HCT116 (cell line): ENCODE measurements at regions not wholly inside any gene's neighbourhood (a gene's known extent, or its start where the extent isn't known, plus 50 kb on each side); places are given as distances from the start of the nearest gene placed in this dataset.

Experiments
- CBX3 ChIP-seq: IDR thresholded peaks from 2 replicates; pipeline ENCODE4 v1.6.1; 2012; ENCODE audit warnings: low read depth
- CTCF ChIP-seq, 3 experiments: fragments of 200-600 bp in 1 of 3; sonication (generic) in 1 of 3; IDR thresholded peaks in 2 of 3; conservative IDR thresholded peaks in 1 of 3; 2 replicates each; pipeline ENCODE4 v1.5.1; 2012 to 2017; ENCODE audit warnings: low read depth in 2 of 3, low read length in 2 of 3, antibody characterized with exemption in 1 of 3, borderline replicate concordance in 1 of 3, control low read depth in 1 of 3, mild to moderate bottlenecking in 1 of 3, mixed read lengths in 1 of 3, mixed run types in 1 of 3, moderate library complexity in 1 of 3; ENCODE audit not compliant: insufficient read depth in 1 of 3
- EGR1 ChIP-seq: IDR thresholded peaks from 2 replicates; pipeline ENCODE4 v1.6.1; 2012; ENCODE audit warnings: low read depth
- EZH2 ChIP-seq: fragments of 200-600 bp; sonication (generic); IDR thresholded peaks from 2 replicates; pipeline ENCODE4 v1.6.1; 2017; ENCODE audit warnings: antibody characterized with exemption, mixed run types
- JUND ChIP-seq: IDR thresholded peaks from 2 replicates; pipeline ENCODE4 v1.6.1; 2012
- MAX ChIP-seq: IDR thresholded peaks from 2 replicates; pipeline ENCODE4 v1.6.1; 2012
- POLR2A ChIP-seq: IDR thresholded peaks from 2 replicates; pipeline ENCODE4 v1.7.0; 2011; ENCODE audit warnings: borderline replicate concordance; ENCODE audit not compliant: insufficient read depth, insufficient read length; ENCODE audit errors: extremely low read depth
- POLR2AphosphoS5 ChIP-seq: IDR thresholded peaks from 2 replicates; pipeline ENCODE4 v1.6.1; 2011; ENCODE audit warnings: mild to moderate bottlenecking, low read depth, low read length, moderate library complexity
- REST ChIP-seq: IDR thresholded peaks from 2 replicates; pipeline ENCODE4 v1.6.1; 2012; ENCODE audit warnings: low read depth
- YY1 ChIP-seq: IDR thresholded peaks from 2 replicates; pipeline ENCODE4 v1.6.1; 2011; ENCODE audit warnings: low read length, low read depth, moderate library complexity, mild to moderate bottlenecking; ENCODE audit not compliant: insufficient replicate concordance; ENCODE audit errors: extremely low read depth

GRCh38 chr21:41110161-41110560 lies 57.8 kb upstream of the BACE2 start:
- TF ChIP-seq EZH2: no peak
- no peak for TF ChIP-seq CTCF (IDR thresholded peaks at IDR 0.05 in 2 of 3, conservative IDR thresholded peaks at IDR 0.05 in 1 of 3; ENCODE audit: borderline replicate concordance in 1 of 3, insufficient read depth in 1 of 3, low read depth in 2 of 3, low read length in 2 of 3)
- TF ChIP-seq JUND: no peak
- no peak for TF ChIP-seq EGR1
- no peak for TF ChIP-seq REST
- TF ChIP-seq POLR2A: no peak
- no peak for TF ChIP-seq POLR2AphosphoS5
- TF ChIP-seq MAX: no peak
- no peak for TF ChIP-seq YY1
- TF ChIP-seq CBX3: no peak
